Mesendoderm (in vitro differentiated cells): ENCODE measurements at regions not wholly inside any gene's neighbourhood (a gene's known extent, or its start where the extent isn't known, plus 50 kb on each side); places are given as distances from the start of the nearest gene placed in this dataset.
"Not testable (repeated sequence)": the region's sequence is repeated elsewhere in the genome, so short reads cannot be mapped to it uniquely, and the experiment has no call there.

Experiments used
- DNase-seq: peaks from one replicate; pipeline ENCODE4 v3.0.0; 2013
- H2AK5ac ChIP-seq: 2 replicates; pipeline ENCODE4 v1.6.1; 2013; ENCODE audit warnings: low read length, inconsistent platforms
- H2BK120ac ChIP-seq: 2 replicates; pipeline ENCODE4 v1.6.1; 2013; ENCODE audit warnings: low read depth, mild to moderate bottlenecking, low read length, moderate library complexity, mixed read lengths
- H2BK15ac ChIP-seq: replicated peaks from 2 replicates; pipeline ENCODE4 v1.6.1; 2013; ENCODE audit warnings: low read depth, mild to moderate bottlenecking, moderate library complexity
- H2BK5ac ChIP-seq: 2 replicates; pipeline ENCODE4 v1.6.1; 2013; ENCODE audit warnings: low read length, inconsistent platforms
- H3K18ac ChIP-seq: 2 replicates; pipeline ENCODE4 v1.6.1; 2013; ENCODE audit warnings: mild to moderate bottlenecking, low read length, mixed read lengths
- H3K23ac ChIP-seq: one replicate; pipeline ENCODE4 v1.6.1; 2013; ENCODE audit warnings: low read length
- H3K27ac ChIP-seq: 2 replicates; pipeline ENCODE4 v1.5.1; 2013; ENCODE audit warnings: low read depth, mild to moderate bottlenecking, inconsistent platforms, low read length, moderate library complexity
- H3K27me3 ChIP-seq: 2 replicates; pipeline ENCODE4 v1.6.1; 2013; ENCODE audit warnings: low read length, control low read depth, mild to moderate bottlenecking, inconsistent platforms; ENCODE audit not compliant: insufficient read depth, poor library complexity
- H3K36me3 ChIP-seq: 2 replicates; pipeline ENCODE4 v1.6.1; 2013; ENCODE audit warnings: low read length, inconsistent platforms; ENCODE audit not compliant: control insufficient read depth, insufficient read depth
- H3K4ac ChIP-seq: one replicate; pipeline ENCODE4 v1.6.1; 2013; ENCODE audit warnings: low read depth, mild to moderate bottlenecking, low read length, moderate library complexity
- H3K4me1 ChIP-seq: 2 replicates; pipeline ENCODE4 v1.6.1; 2013; ENCODE audit warnings: low read depth, low read length, inconsistent platforms; ENCODE audit not compliant: control insufficient read depth
- H3K4me2 ChIP-seq: 2 replicates; pipeline ENCODE4 v1.6.1; 2013; ENCODE audit warnings: low read length
- H3K4me3 ChIP-seq: 2 replicates; pipeline ENCODE4 v1.5.1; 2013; ENCODE audit warnings: mild to moderate bottlenecking, low read length
- H3K56ac ChIP-seq: one replicate; pipeline ENCODE4 v1.6.1; 2013; ENCODE audit warnings: low read length
- H3K79me1 ChIP-seq: 2 replicates; pipeline ENCODE4 v1.6.1; 2013; ENCODE audit warnings: low read length, inconsistent platforms
- H3K79me2 ChIP-seq: 2 replicates; pipeline ENCODE4 v1.6.1; 2013; ENCODE audit warnings: mild to moderate bottlenecking, low read length; ENCODE audit not compliant: control insufficient read depth, insufficient read depth
- H3K9ac ChIP-seq: 2 replicates; pipeline ENCODE4 v1.6.1; 2013; ENCODE audit warnings: low read length, inconsistent platforms
- H4K5ac ChIP-seq: one replicate; pipeline ENCODE4 v1.6.1; 2013; ENCODE audit warnings: low read length
- H4K8ac ChIP-seq: one replicate; pipeline ENCODE4 v1.6.1; 2013; ENCODE audit warnings: low read depth, mild to moderate bottlenecking, control low read depth, low read length, moderate library complexity
- WGBS: extraction: QIAGEN DNeasy Blood & Tissue Kit; methylation state at CpG from one replicate; pipeline ENCODE4 v1.1.7; 2013; ENCODE audit warnings: low lambda C conversion rate, missing lambda C conversion rate; ENCODE audit not compliant: insufficient coverage; ENCODE audit errors: extremely low coverage; 5-methylcytosine and 5-hydroxymethylcytosine counted together

DNA sequence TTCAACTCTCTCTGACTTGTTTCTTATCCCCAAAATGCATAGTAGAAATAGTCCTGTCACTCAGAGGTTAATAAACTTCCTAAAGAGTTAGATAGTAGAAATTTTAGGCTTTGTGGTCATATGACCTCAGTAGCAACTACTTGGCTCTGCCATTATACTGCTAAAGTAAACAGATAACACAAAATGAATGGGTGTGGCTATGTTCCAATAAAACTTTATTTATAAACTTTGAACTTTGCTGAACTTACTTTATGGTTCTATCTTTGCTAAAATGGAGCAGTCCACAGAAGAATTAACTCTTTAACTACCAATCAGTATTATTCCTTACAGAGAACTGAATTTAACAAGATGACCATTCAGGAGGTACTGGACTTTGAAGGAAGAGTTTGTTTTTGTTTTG lies 393.6 kb upstream of the CDIN1 start:
- H4K8ac ChIP-seq = no peak overlapping the region
- H3K4me3 ChIP-seq = no peak overlapping the region
- no peak overlapping the region for H2BK120ac ChIP-seq
- H2BK5ac ChIP-seq = no peak overlapping the region
- no peaks in the 10 kb centered on the region for H3K27me3 ChIP-seq
- no peaks in the 10 kb centered on the region for H3K4me1 ChIP-seq
- H3K18ac ChIP-seq = no peak overlapping the region
- no peaks in the 10 kb centered on the region for H3K79me1 ChIP-seq
- H3K79me2 ChIP-seq = no peaks in the 10 kb centered on the region
- no peak overlapping the region for H4K5ac ChIP-seq
- H3K56ac ChIP-seq = no peak overlapping the region
- no peak overlapping the region for H3K9ac ChIP-seq
- no peak overlapping the region for H2BK15ac ChIP-seq
- no peak overlapping the region for H2AK5ac ChIP-seq
- H3K36me3 ChIP-seq = no peaks in the 10 kb centered on the region
- no peak overlapping the region for H3K27ac ChIP-seq
- no peak overlapping the region for H3K4me2 ChIP-seq
- DNase-seq = no peak
- no peak overlapping the region for H3K23ac ChIP-seq
- no peak overlapping the region for H3K4ac ChIP-seq

- Histone ChIP-seq H3K56ac (no peak overlapping the region), H2BK120ac (no peak overlapping the region), H3K4ac (no peak overlapping the region), H3K9ac (no peak overlapping the region), H3K27me3 (no peaks in the 10 kb centered on the region), H3K4me2 (no peak overlapping the region), H3K18ac (no peak overlapping the region), H3K4me3 (no peak overlapping the region), H4K5ac (no peak overlapping the region), H2BK5ac (no peak overlapping the region), H3K79me1 (no peaks in the 10 kb centered on the region), H2BK15ac (no peak overlapping the region), H4K8ac (no peak overlapping the region), H3K36me3 (no peaks in the 10 kb centered on the region), H3K23ac (no peak overlapping the region), H2AK5ac (no peak overlapping the region), H3K79me2 (no peaks in the 10 kb centered on the region), H3K4me1 (no peaks in the 10 kb centered on the region), H3K27ac (no peak overlapping the region)
- no peak for DNase-seq
- no CpG with 5 or more reads among the region's 1 CpG for WGBS
These were observed 393.1 kb upstream of the CDIN1 start for GRCh38 chr15:36186376-36186775.

- H4K8ac ChIP-seq = no peak overlapping the region
- H3K4ac ChIP-seq = no peak overlapping the region
- H2BK15ac ChIP-seq = no peak overlapping the region
- H3K9ac ChIP-seq = no peak overlapping the region
- H3K18ac ChIP-seq = no peak overlapping the region
- H3K79me2 ChIP-seq = no peaks in the 10 kb centered on the region
- H3K23ac ChIP-seq = no peak overlapping the region
- no peak overlapping the region for H2BK5ac ChIP-seq
- H3K27ac ChIP-seq = no peak overlapping the region
- no peak overlapping the region for H4K5ac ChIP-seq
- no peak overlapping the region for H2BK120ac ChIP-seq
- H3K36me3 ChIP-seq = no peaks in the 10 kb centered on the region
- no peaks in the 10 kb centered on the region for H3K4me1 ChIP-seq
- H3K56ac ChIP-seq = no peak overlapping the region
- H3K4me3 ChIP-seq = no peak overlapping the region
- DNase-seq = no peak
- H3K27me3 ChIP-seq = no peaks in the 10 kb centered on the region
- H3K79me1 ChIP-seq = no peaks in the 10 kb centered on the region
- H3K4me2 ChIP-seq = no peak overlapping the region
- no peak overlapping the region for H2AK5ac ChIP-seq
These were observed 388.0 kb upstream of the CDIN1 start for GRCh38 chr15:36191459-36191858.

DNA sequence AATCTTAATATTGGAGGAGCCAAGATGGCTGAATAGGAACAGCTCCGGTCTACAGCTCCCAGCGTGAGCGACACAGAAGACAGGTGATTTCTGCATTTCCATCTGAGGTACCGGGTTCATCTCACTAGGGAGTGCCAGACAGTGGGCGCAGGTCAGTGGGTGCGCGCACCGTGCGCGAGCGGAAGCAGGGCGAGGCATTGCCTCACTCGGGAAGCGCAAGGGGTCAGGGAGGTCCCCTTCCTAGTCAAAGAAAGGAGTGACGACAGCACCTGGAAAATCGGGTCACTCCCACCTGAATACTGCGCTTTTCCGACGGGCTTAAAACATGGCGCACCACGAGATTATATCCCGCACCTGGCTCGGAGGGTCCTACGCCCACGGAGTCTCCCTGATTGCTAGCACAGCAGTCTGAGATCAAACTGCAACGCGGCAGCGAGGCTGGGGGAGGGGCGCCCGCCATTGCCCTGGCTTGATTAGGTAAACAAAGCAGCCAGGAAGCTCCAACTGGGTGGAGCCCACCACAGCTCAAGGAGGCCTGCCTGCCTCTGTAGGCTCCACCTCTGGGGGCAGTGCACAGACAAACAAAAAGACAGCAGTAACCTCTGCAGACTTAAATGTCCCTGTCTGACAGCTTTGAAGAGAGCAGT lies 383.9 kb upstream of the CDIN1 start:
- H3K27me3 ChIP-seq, H2BK15ac ChIP-seq, H3K79me1 ChIP-seq, H2BK5ac ChIP-seq, H3K79me2 ChIP-seq, H3K4me2 ChIP-seq, H3K9ac ChIP-seq, H3K23ac ChIP-seq, H3K36me3 ChIP-seq, H4K5ac ChIP-seq, H3K4me3 ChIP-seq, H3K4ac ChIP-seq, H4K8ac ChIP-seq, H2BK120ac ChIP-seq, H3K27ac ChIP-seq, H2AK5ac ChIP-seq, H3K18ac ChIP-seq, DNase-seq, H3K4me1 ChIP-seq: not testable (repeated sequence)
- H3K56ac ChIP-seq = peak overlapping the region; percentile 34
- no CpG with 5 or more reads among the region's 30 CpGs for WGBS

- no peak overlapping the region for H4K5ac ChIP-seq
- DNase-seq = no peak
- no peak overlapping the region for H3K23ac ChIP-seq
- H3K79me2 ChIP-seq = no peaks in the 10 kb centered on the region
- no peak overlapping the region for H2BK120ac ChIP-seq
- H2BK15ac ChIP-seq = no peak overlapping the region
- WGBS = no CpG with 5 or more reads among the region's 3 CpGs
- H4K8ac ChIP-seq = no peak overlapping the region
- no peaks in the 10 kb centered on the region for H3K79me1 ChIP-seq
- H3K27me3 ChIP-seq = no peaks in the 10 kb centered on the region
- H3K4ac ChIP-seq = no peak overlapping the region
- H3K36me3 ChIP-seq = no peaks in the 10 kb centered on the region
- H3K56ac ChIP-seq = no peak overlapping the region
- H3K4me1 ChIP-seq = no peaks in the 10 kb centered on the region
- H2AK5ac ChIP-seq = no peak overlapping the region
- H3K9ac ChIP-seq = no peak overlapping the region
- H3K18ac ChIP-seq = no peak overlapping the region
- H3K27ac ChIP-seq = no peak overlapping the region
- no peak overlapping the region for H3K4me2 ChIP-seq
- H3K4me3 ChIP-seq = no peak overlapping the region
- H2BK5ac ChIP-seq = no peak overlapping the region
These were observed 370.4 kb upstream of the CDIN1 start for GRCh38 chr15:36208868-36209582.

DNA sequence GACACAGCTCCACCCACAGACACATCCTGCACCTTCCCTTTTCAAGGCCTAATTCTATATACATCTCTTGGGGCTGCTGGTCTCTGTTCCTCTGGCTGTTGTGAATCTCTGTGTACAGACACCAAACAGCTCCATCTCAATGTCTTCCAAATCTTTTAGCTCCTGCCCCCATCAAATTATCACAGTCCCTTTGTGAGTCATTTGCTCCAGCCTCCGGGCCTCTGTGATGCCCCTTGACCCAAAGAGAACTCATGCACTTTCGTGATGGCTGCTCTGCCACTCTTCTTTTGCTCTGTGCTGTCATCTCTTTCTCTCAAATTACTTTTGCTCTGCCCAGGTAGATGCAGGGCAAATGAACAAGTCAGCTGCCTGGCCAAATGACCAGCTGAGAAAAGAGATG lies 369.0 kb upstream of the CDIN1 start:
- Histone ChIP-seq H3K27me3 (no peaks in the 10 kb centered on the region), H3K79me2 (no peaks in the 10 kb centered on the region), H3K27ac (no peak overlapping the region), H3K4ac (no peak overlapping the region), H3K4me3 (no peak overlapping the region), H2BK120ac (no peak overlapping the region), H4K8ac (no peak overlapping the region), H4K5ac (no peak overlapping the region), H2AK5ac (no peak overlapping the region), H3K4me1 (no peaks in the 10 kb centered on the region), H2BK15ac (no peak overlapping the region), H3K18ac (no peak overlapping the region), H3K9ac (no peak overlapping the region), H3K4me2 (no peak overlapping the region), H3K36me3 (no peaks in the 10 kb centered on the region), H3K23ac (no peak overlapping the region), H3K79me1 (no peaks in the 10 kb centered on the region), H3K56ac (no peak overlapping the region), H2BK5ac (no peak overlapping the region)
- WGBS = no CpG with 5 or more reads among the region's 2 CpGs
- no peak for DNase-seq
